Mesodermal cell (in vitro differentiated cells): ENCODE measurements at regions not wholly inside any gene's neighbourhood (a gene's known extent, or its start where the extent isn't known, plus 50 kb on each side); places are given as distances from the start of the nearest gene placed in this dataset.

Experiments used
- H3K27ac ChIP-seq: 2 replicates; pipeline ENCODE4 v1.7.0; 2013; ENCODE audit warnings: mild to moderate bottlenecking, low read depth, low read length, moderate library complexity; ENCODE audit not compliant: severe bottlenecking
- H3K36me3 ChIP-seq: 2 replicates; pipeline ENCODE4 v1.7.1; 2013; ENCODE audit warnings: mild to moderate bottlenecking, low read length, moderate library complexity; ENCODE audit not compliant: control insufficient read depth, insufficient read depth
- H3K4me1 ChIP-seq: one replicate; pipeline ENCODE4 v1.7.1; 2013; ENCODE audit warnings: mild to moderate bottlenecking, low read length; ENCODE audit not compliant: insufficient read depth, control insufficient read depth, poor library complexity, severe bottlenecking
- H3K4me3 ChIP-seq: 2 replicates; pipeline ENCODE4 v1.7.0; 2013; ENCODE audit warnings: low read length, control low read depth, mild to moderate bottlenecking; ENCODE audit not compliant: insufficient read depth, poor library complexity, severe bottlenecking; ENCODE audit errors: extremely low read depth
- H3K9me3 ChIP-seq: 2 replicates; pipeline ENCODE4 v1.7.1; 2013; ENCODE audit warnings: mild to moderate bottlenecking, low read length, moderate library complexity; ENCODE audit not compliant: control insufficient read depth
- WGBS, 2 experiments: methylation state at CpG; one replicate each; pipeline ENCODE4 v1.1.5; 2013; ENCODE audit warnings: missing lambda C conversion rate in 2 of 2; ENCODE audit not compliant: insufficient coverage in 2 of 2; 5-methylcytosine and 5-hydroxymethylcytosine counted together

GRCh38 chr15:36358523-36358922, 220.9 kb upstream of the CDIN1 start:
- no peak overlapping the region for H3K4me3 ChIP-seq
- peak overlapping the region; percentile 83 for H3K27ac ChIP-seq
- H3K9me3 ChIP-seq, result no peaks in the 10 kb centered on the region
- no CpG with 5 or more reads among the region's 2 CpGs for WGBS, 2 experiments
- H3K4me1 ChIP-seq, result peaks cover 47% of the 10 kb centered on the region
- H3K36me3 ChIP-seq, result no peaks in the 10 kb centered on the region

GRCh38 chr15:36359286-36359685, 220.1 kb upstream of the CDIN1 start:
- peak overlapping the region; percentile 83 for H3K27ac ChIP-seq
- whole genome bisulfite sequencing, 2 experiments, result 84 to 97% methylated on average over 3 of the region's 4 CpGs

GRCh38 chr15:36361351-36361870, 218.0 kb upstream of the CDIN1 start:
- H3K36me3 ChIP-seq, result no peaks in the 10 kb centered on the region
- H3K4me1 ChIP-seq, result peaks cover 54% of the 10 kb centered on the region
- no CpG with 5 or more reads among the region's 5 CpGs for WGBS, 2 experiments
- peak overlapping the region; percentile 83 for H3K27ac ChIP-seq
- H3K4me3 ChIP-seq, result no peak overlapping the region
- H3K9me3 ChIP-seq, result no peaks in the 10 kb centered on the region

More at GRCh38 chr15:36359286-36359685, 220.1 kb upstream of the CDIN1 start:
- Histone ChIP-seq H3K4me1 (peaks cover 54% of the 10 kb centered on the region), H3K4me3 (no peak overlapping the region), H3K9me3 (no peaks in the 10 kb centered on the region), H3K36me3 (no peaks in the 10 kb centered on the region)

- H3K4me3 ChIP-seq, result no peak overlapping the region
- H3K9me3 ChIP-seq, result no peaks in the 10 kb centered on the region
- H3K36me3 ChIP-seq, result no peaks in the 10 kb centered on the region
- H3K4me1 ChIP-seq, result peaks cover 46% of the 10 kb centered on the region
- H3K27ac ChIP-seq, result peak overlapping the region; percentile 83
- 44 to 90% methylated on average over 1 to 5 of the region's 7 CpGs for WGBS, 2 experiments
These were observed 216.9 kb upstream of the CDIN1 start for GRCh38 chr15:36362509-36362915.

GRCh38 chr15:36363335-36363734, 216.1 kb upstream of the CDIN1 start:
- no peaks in the 10 kb centered on the region for H3K36me3 ChIP-seq
- peaks cover 39% of the 10 kb centered on the region for H3K4me1 ChIP-seq
- no peak overlapping the region for H3K4me3 ChIP-seq
- peak overlapping the region; percentile 83 for H3K27ac ChIP-seq
- WGBS, 2 experiments, result no CpG with 5 or more reads among the region's 4 CpGs
- H3K9me3 ChIP-seq, result no peaks in the 10 kb centered on the region

GRCh38 chr15:36364377-36364776, 215.0 kb upstream of the CDIN1 start:
- no peak overlapping the region for H3K27ac ChIP-seq
- H3K36me3 ChIP-seq, result no peaks in the 10 kb centered on the region
- H3K4me3 ChIP-seq, result no peak overlapping the region
- no CpG with 5 or more reads among the region's 3 CpGs for WGBS, 2 experiments
- peaks cover 34% of the 10 kb centered on the region for H3K4me1 ChIP-seq
- H3K9me3 ChIP-seq, result no peaks in the 10 kb centered on the region

- Histone ChIP-seq H3K27ac (no peak overlapping the region), H3K36me3 (no peaks in the 10 kb centered on the region), H3K9me3 (no peaks in the 10 kb centered on the region), H3K4me1 (peaks cover 40% of the 10 kb centered on the region), H3K4me3 (no peak overlapping the region)
- 80 to 93% methylated on average over 2 of the region's 2 CpGs for WGBS, 2 experiments
These were observed 213.5 kb upstream of the CDIN1 start for GRCh38 chr15:36365963-36366362.

GRCh38 chr15:36370051-36370730, 209.2 kb upstream of the CDIN1 start:
- Histone ChIP-seq H3K4me1 (peaks cover 24% of the 10 kb centered on the region), H3K9me3 (no peaks in the 10 kb centered on the region), H3K36me3 (no peaks in the 10 kb centered on the region), H3K27ac (peak overlapping the region; percentile 50), H3K4me3 (no peak overlapping the region)
- WGBS, 2 experiments, result no CpG with 5 or more reads among the region's 3 CpGs

- Histone ChIP-seq H3K4me3 (no peak overlapping the region), H3K36me3 (no peaks in the 10 kb centered on the region), H3K27ac (peak overlapping the region; percentile 50), H3K9me3 (no peaks in the 10 kb centered on the region), H3K4me1 (peaks cover 24% of the 10 kb centered on the region)
These were observed 208.7 kb upstream of the CDIN1 start for GRCh38 chr15:36370731-36371112.

- Histone ChIP-seq H3K27ac (peak overlapping the region; percentile 1), H3K4me1 (peaks cover 24% of the 10 kb centered on the region), H3K4me3 (no peak overlapping the region), H3K36me3 (no peaks in the 10 kb centered on the region), H3K9me3 (no peaks in the 10 kb centered on the region)
These were observed 207.9 kb upstream of the CDIN1 start for GRCh38 chr15:36371509-36371908.

- no CpG with 5 or more reads among the region's 2 CpGs for WGBS, 2 experiments
- H3K4me1 ChIP-seq, result peaks cover 24% of the 10 kb centered on the region
- no peaks in the 10 kb centered on the region for H3K9me3 ChIP-seq
- no peak overlapping the region for H3K27ac ChIP-seq
- H3K36me3 ChIP-seq, result no peaks in the 10 kb centered on the region
- no peak overlapping the region for H3K4me3 ChIP-seq
These were observed 206.5 kb upstream of the CDIN1 start for GRCh38 chr15:36372968-36373367.
